ENCODE measurements at regions not wholly inside any gene's neighbourhood (a gene's known extent, or its start where the extent isn't known, plus 50 kb on each side); places are given as distances from the start of the nearest gene placed in this dataset.

DNA sequence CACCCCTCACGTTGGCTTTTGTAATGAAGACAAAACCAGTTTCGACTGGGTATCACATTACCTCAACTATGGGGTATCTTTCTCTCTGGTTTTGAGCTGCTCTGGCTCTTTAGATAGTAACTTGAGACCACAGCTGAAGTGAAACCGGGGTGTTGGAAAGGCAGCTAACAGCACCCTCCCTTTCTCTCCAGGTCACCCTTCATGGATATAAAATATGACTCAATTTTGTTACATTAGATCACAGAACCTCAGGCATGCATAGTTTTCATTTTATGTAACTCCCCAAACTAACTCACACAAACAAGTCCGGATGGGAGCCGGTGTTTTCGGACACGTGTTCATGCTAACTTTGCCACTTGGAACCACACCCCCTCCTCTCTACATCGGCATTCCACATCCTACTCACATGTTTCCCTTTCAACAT is 90.7 kb downstream of the NR2F2 start:
- no peak for TF ChIP-seq Cebpa-rat (IDR thresholded peaks at IDR 0.05)
- Histone ChIP-seq H4K20me1 (no peaks in the 10 kb centered on the region; a peak in 1 of 22 replicates), H3K36me3 (no peaks in the 10 kb centered on the region), H3K27me3 (peaks cover 24 to 35% (median 31%) of the 10 kb centered on the region in 11 experiments), H3K4me1 (no peaks in the 10 kb centered on the region), H3K9me3 (replicated peaks in 1 of 11) (peaks cover 14 to 18% (median 15%) of the 10 kb centered on the region in 11 experiments), H3K4me3 (no peak overlapping the region), H3K27ac (no peak overlapping the region), H3K9ac (no peak overlapping the region), H3K4me2 (no peak overlapping the region)

DNA sequence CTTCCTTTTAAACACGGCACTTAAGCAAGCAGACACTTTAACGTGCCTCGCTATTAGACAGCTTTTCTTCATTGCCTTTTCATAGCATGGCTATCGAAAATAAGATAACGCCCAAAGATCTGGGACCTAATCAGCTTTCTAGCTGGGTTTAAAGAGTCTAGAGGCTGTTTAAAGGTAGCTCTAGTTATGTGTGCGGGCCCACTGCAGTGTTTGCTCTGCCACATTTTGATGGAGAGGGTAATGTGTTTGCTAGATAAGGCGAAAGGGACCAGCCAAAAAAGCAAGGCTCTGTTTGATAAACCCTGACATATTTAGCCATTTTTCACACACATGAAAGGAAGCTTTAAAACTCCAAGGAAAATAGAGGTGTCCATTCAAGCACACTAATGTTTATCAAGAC is 91.6 kb downstream of the NR2F2 start:
- Histone ChIP-seq H3K4me2 (no peak overlapping the region), H4K20me1 (no peaks in the 10 kb centered on the region; a peak in 1 of 22 replicates), H3K4me1 (no peaks in the 10 kb centered on the region), H3K9ac (no peak overlapping the region), H3K9me3 (replicated peaks in 1 of 11) (peaks cover 5 to 9% (median 6%) of the 10 kb centered on the region in 11 experiments; a peak in 20 of 22 replicates), H3K27me3 (peaks cover 15 to 26% (median 21%) of the 10 kb centered on the region in 11 experiments), H3K36me3 (no peaks in the 10 kb centered on the region), H3K4me3 (no peak overlapping the region), H3K27ac (no peak overlapping the region)
- no peak for TF ChIP-seq Cebpa-rat (IDR thresholded peaks at IDR 0.05)

DNA sequence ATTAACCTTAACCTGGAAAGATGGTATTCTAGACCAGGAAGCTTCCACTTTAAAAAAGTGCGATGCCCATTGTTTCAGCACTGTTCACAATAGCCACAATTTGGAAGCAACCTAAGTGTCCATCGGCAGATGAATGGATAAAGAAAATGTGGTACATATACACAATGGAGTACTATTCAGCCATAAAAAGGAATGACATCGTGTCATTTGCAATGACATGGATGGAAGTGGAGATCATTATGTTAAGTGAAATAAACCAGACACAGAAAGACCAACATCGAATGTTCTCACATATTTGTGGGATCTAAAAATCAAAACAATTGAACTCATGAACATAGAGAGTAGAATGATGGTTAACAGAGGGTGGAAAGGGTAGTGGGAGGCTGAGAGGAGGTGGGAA is 94.2 kb downstream of the NR2F2 start:
- no peak for TF ChIP-seq Cebpa-rat (IDR thresholded peaks at IDR 0.05)
- H3K27ac ChIP-seq: no peak overlapping the region
- no peak overlapping the region for H3K4me3 ChIP-seq
- H3K4me1 ChIP-seq: no peaks in the 10 kb centered on the region
- no peaks in the 10 kb centered on the region for H4K20me1 ChIP-seq
- no peaks in the 10 kb centered on the region for H3K9me3 ChIP-seq (replicated peaks in 1 of 11)
- H3K27me3 ChIP-seq: peaks cover 0 to under 1% (median 0%) of the 10 kb centered on the region in 11 experiments; a peak in 1 of 22 replicates
- no peaks in the 10 kb centered on the region for H3K36me3 ChIP-seq
- H3K9ac ChIP-seq: no peak overlapping the region
- H3K4me2 ChIP-seq: no peak overlapping the region

DNA sequence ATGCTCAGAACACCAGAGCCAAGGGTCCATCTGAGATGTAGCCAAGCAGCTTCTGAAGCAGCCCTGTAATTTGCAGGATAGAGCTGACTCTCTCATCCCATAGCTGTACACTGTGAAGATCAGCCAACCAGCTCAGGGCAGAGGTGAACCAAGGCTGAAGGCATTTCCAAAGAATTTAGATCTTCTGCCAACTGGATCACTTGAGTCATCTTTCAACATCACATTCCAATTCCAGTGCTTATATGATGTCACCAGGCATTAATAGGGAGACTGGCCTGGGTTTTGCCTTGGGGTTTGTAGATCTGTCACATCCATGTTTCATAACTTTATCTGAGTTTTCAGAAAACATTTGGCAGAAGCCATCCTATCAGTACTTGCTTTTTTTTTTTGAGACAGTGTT is 98.2 kb downstream of the NR2F2 start:
- Histone ChIP-seq H3K9me3 (replicated peaks in 1 of 11) (no peaks in the 10 kb centered on the region), H3K4me1 (no peaks in the 10 kb centered on the region), H3K27ac (no peak overlapping the region), H3K4me2 (no peak overlapping the region), H3K9ac (no peak overlapping the region), H3K4me3 (no peak overlapping the region), H3K27me3 (no peaks in the 10 kb centered on the region), H4K20me1 (no peaks in the 10 kb centered on the region), H3K36me3 (no peaks in the 10 kb centered on the region)
- TF ChIP-seq Cebpa-rat (IDR thresholded peaks at IDR 0.05): no peak

DNA sequence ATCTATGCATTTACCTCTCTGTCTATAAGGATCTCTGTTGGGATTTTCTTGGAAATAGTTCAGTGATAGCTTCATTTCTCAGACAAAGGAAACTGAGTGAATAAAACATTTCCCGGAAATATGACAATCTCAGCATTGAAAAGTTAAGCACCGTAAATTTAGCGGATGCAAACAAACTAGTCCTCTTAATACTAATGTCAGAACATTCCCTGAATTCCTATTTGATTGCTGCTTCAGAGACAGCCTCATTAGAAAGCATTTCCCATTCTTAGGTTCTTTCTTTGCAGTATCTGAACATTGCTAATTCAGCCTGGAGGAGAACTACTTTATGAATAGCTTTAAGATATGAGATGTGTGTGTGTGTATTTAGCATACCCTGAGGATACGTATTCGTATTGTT is 101.3 kb downstream of the NR2F2 start:
- Histone ChIP-seq H3K27me3 (no peaks in the 10 kb centered on the region), H4K20me1 (no peaks in the 10 kb centered on the region), H3K27ac (no peak overlapping the region), H3K9me3 (replicated peaks in 1 of 11) (no peaks in the 10 kb centered on the region), H3K4me3 (no peak overlapping the region), H3K4me2 (no peak overlapping the region), H3K4me1 (no peaks in the 10 kb centered on the region), H3K9ac (no peak overlapping the region), H3K36me3 (no peaks in the 10 kb centered on the region)
- no peak for TF ChIP-seq Cebpa-rat (IDR thresholded peaks at IDR 0.05)

DNA sequence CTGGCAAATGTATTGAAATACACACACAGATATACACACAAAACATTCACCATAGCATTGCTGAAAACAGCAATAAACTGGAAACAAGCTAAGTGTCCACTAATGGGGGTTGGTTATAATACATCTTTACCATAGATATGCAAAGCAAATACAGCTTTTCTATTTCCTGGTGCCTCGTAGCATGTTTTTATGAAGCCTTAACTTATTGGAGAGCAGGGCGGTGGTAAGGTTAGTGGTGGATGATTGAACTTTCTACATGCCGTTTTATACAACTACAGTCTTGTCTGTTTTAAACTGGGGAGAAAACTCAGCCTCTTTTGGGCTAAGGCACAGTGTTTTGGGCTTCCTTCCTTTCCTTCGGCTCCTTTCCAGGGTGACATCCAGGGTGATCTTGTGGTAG is 104.5 kb downstream of the NR2F2 start:
- Histone ChIP-seq H3K27me3 (no peaks in the 10 kb centered on the region), H3K4me3 (no peak overlapping the region), H3K9ac (no peak overlapping the region), H3K4me2 (no peak overlapping the region), H3K36me3 (no peaks in the 10 kb centered on the region), H4K20me1 (no peaks in the 10 kb centered on the region), H3K9me3 (replicated peaks in 1 of 11) (no peaks in the 10 kb centered on the region), H3K27ac (no peak overlapping the region), H3K4me1 (no peaks in the 10 kb centered on the region)
- no peak for TF ChIP-seq Cebpa-rat (IDR thresholded peaks at IDR 0.05)

DNA sequence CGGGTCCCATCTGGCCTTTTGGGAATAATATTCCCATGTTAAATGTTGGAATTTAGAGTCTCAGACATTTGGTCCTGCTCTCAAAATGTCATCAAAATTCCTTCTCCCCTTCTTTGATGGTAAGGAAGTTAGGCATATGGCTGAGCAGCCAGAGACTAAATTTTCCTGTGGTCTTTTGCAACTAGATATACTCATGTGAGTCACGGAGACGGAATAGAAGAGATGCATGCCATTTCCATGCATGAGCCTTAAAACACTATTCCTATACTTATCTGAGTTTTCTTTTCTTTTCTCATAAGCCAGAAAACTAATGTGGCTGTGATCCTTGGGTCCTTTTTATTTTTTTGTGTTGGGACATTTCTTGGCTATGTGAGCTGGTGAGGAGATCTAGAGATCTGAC is 105.3 kb downstream of the NR2F2 start:
- H3K27me3 ChIP-seq: no peaks in the 10 kb centered on the region

DNA sequence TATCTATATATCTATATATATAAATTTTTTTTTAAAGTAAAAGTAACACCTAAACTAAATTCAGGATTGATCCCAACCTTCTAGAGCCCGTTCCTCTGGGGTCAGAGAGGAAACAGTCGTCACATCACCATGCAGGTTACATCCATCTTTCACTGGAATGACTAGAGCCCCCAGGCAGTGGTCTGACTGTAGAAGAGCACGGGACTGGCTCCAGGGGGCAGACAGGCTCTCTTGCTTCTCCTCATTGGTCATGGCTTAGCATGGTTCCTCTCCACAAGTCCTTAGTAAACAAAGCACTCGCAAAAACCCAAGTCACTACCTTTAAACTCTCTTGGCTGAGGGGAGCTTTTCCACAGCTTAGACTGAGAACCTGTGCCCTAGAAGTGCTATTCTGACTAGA is 110.5 kb downstream of the NR2F2 start:
- Histone ChIP-seq H3K27ac (no peak overlapping the region), H3K9me3 (replicated peaks in 1 of 11) (no peaks in the 10 kb centered on the region), H3K4me1 (no peaks in the 10 kb centered on the region), H3K9ac (no peak overlapping the region), H3K4me3 (no peak overlapping the region), H3K4me2 (no peak overlapping the region), H3K27me3 (no peaks in the 10 kb centered on the region), H4K20me1 (no peaks in the 10 kb centered on the region), H3K36me3 (no peaks in the 10 kb centered on the region)
- no peak for TF ChIP-seq Cebpa-rat (IDR thresholded peaks at IDR 0.05)

More for the DNA sequence above, 105.3 kb downstream of the NR2F2 start:
- no peak overlapping the region for H3K9ac ChIP-seq
- no peaks in the 10 kb centered on the region for H4K20me1 ChIP-seq
- no peak for TF ChIP-seq Cebpa-rat (IDR thresholded peaks at IDR 0.05)
- no peaks in the 10 kb centered on the region for H3K9me3 ChIP-seq (replicated peaks in 1 of 11)
- H3K36me3 ChIP-seq: no peaks in the 10 kb centered on the region
- H3K4me1 ChIP-seq: no peaks in the 10 kb centered on the region
- no peak overlapping the region for H3K27ac ChIP-seq
- no peak overlapping the region for H3K4me3 ChIP-seq
- H3K4me2 ChIP-seq: no peak overlapping the region

DNA sequence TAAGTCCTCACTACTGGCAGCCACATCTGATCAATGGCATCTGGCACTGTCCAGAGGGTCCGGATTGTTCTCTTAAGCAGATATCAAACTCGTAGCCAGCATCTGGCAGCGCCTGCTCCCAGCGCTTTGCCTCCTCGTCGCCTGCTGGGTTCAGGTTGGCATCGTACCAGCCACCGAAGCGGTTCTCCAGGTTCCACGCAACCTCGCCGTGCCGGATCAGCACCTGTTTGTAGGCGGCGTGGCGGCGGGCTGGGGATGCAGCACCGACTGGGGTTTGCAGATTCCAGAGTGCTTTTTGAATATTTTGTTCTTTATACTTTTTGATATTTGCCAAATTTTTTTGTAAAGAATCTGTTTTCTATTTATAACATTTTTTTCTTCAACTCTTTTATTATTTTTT is 111.6 kb downstream of the NR2F2 start:
- H3K27me3 ChIP-seq: no peaks in the 10 kb centered on the region
- H3K4me2 ChIP-seq: no peak overlapping the region
- H3K4me3 ChIP-seq: no peak overlapping the region
- H3K9ac ChIP-seq: no peak overlapping the region
- H4K20me1 ChIP-seq: no peaks in the 10 kb centered on the region
- no peaks in the 10 kb centered on the region for H3K36me3 ChIP-seq
- H3K9me3 ChIP-seq (replicated peaks in 1 of 11): no peaks in the 10 kb centered on the region
- H3K27ac ChIP-seq: no peak overlapping the region
- H3K4me1 ChIP-seq: no peaks in the 10 kb centered on the region
- TF ChIP-seq Cebpa-rat (IDR thresholded peaks at IDR 0.05): no peak

DNA sequence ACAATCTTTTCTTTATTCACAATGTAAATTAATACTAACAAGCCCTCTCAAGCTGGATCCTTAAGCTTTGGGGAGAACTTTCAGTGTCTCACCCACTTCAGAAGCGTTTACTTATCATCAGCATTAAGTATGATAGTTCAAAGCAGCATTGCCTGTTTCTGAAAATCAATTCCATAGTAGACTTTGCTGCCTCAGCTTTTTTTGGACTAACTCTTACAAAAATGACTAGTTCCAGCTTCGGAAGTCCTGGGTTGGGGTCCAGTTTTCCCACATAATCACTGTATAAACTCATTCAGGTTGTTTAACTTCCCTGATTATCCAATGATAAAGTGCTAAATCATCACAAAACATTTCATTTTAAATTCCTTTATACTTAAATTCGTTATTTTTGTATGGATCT is 114.4 kb downstream of the NR2F2 start:
- Histone ChIP-seq H3K27ac (no peak overlapping the region), H3K36me3 (no peaks in the 10 kb centered on the region), H3K4me3 (no peak overlapping the region), H3K4me1 (no peaks in the 10 kb centered on the region), H3K4me2 (no peak overlapping the region), H3K9me3 (replicated peaks in 1 of 11) (no peaks in the 10 kb centered on the region), H4K20me1 (no peaks in the 10 kb centered on the region), H3K27me3 (no peaks in the 10 kb centered on the region), H3K9ac (no peak overlapping the region)
- TF ChIP-seq Cebpa-rat (IDR thresholded peaks at IDR 0.05): no peak

DNA sequence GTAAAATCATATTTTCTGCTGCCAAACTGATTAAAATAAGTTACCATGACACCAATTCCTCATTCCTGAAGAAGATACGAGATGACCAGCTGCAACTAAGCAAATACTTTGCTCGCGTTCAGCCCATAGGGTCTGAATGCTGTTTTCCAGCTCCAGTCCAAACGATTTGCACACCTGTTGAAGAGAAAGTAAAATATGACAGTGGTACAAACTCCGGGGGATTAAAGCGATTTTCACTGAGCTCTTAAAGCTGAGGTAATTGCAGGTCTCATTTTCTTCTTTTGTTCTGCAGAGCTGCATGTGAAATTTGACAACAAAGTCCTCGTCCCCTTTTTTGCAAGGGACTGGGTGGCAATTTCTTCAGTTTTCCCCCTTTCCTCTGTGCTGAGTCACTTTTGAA is 118.4 kb downstream of the NR2F2 start:
- H3K9me3 ChIP-seq (replicated peaks in 1 of 11): no peaks in the 10 kb centered on the region
- H3K27me3 ChIP-seq: no peaks in the 10 kb centered on the region
- no peak overlapping the region for H3K4me2 ChIP-seq
- no peak for TF ChIP-seq Cebpa-rat (IDR thresholded peaks at IDR 0.05)
- no peaks in the 10 kb centered on the region for H4K20me1 ChIP-seq
- no peak overlapping the region for H3K27ac ChIP-seq
- H3K36me3 ChIP-seq: no peaks in the 10 kb centered on the region
- H3K4me1 ChIP-seq: no peaks in the 10 kb centered on the region
- no peak overlapping the region for H3K4me3 ChIP-seq
- H3K9ac ChIP-seq: no peak overlapping the region

Measured in BLaER1 treated with 17β-estradiol and CSF1 and Interleukin-3, amounts not matched to agents 10 nM and 100 nM (cell line).